H4 (cell line): ENCODE measurements at regions not wholly inside any gene's neighbourhood (a gene's known extent, or its start where the extent isn't known, plus 50 kb on each side); places are given as distances from the start of the nearest gene placed in this dataset.
A peak's percentile ranks its signal among the peaks of the same experiment; 100 is the strongest.
"Not testable (repeated sequence)": the region's sequence is repeated elsewhere in the genome, so short reads cannot be mapped to it uniquely, and the experiment has no call there.

Experiments
- DNase-seq: peaks from one replicate; pipeline ENCODE4 v3.0.0-alpha.2; 2015; ENCODE audit warnings: low spot score

GRCh38 chr16:66173181-66173580 is 193.3 kb upstream of the CDH5 start:
- not testable (repeated sequence) for DNase-seq

GRCh38 chr16:66172463-66172862 is 194.0 kb upstream of the CDH5 start:
- DNase-seq: no peak

- DNase-seq: no peak
Observed at GRCh38 chr16:66171578-66171977, 194.9 kb upstream of the CDH5 start.

- DNase-seq: no peak
Observed at GRCh38 chr16:66170989-66171388, 195.5 kb upstream of the CDH5 start.

GRCh38 chr16:66169817-66170216 is 196.7 kb upstream of the CDH5 start:
- DNase-seq: no peak

GRCh38 chr16:66168777-66169176 is 197.7 kb upstream of the CDH5 start:
- no peak for DNase-seq

GRCh38 chr16:66167564-66168291 is 198.8 kb upstream of the CDH5 start:
- peak; percentile 55 for DNase-seq

- no peak for DNase-seq
Observed at GRCh38 chr16:66166490-66166889, 200.0 kb upstream of the CDH5 start.

- DNase-seq: no peak
Observed at GRCh38 chr16:66165879-66166278, 200.6 kb upstream of the CDH5 start.

- no peak for DNase-seq
Observed at GRCh38 chr16:66164581-66165247, 201.8 kb upstream of the CDH5 start.

GRCh38 chr16:66162821-66163220 is 203.7 kb upstream of the CDH5 start:
- no peak for DNase-seq

- DNase-seq: peak; percentile 43
Observed at GRCh38 chr16:66161942-66162341, 204.5 kb upstream of the CDH5 start.

GRCh38 chr16:66161269-66161668 is 205.2 kb upstream of the CDH5 start:
- DNase-seq: no peak

GRCh38 chr16:66159987-66160386 is 206.5 kb upstream of the CDH5 start:
- no peak for DNase-seq

GRCh38 chr16:66156538-66156937 is 210.0 kb upstream of the CDH5 start:
- DNase-seq: no peak

GRCh38 chr16:66155933-66156332 is 210.6 kb upstream of the CDH5 start:
- DNase-seq: no peak

GRCh38 chr16:66154801-66155200 is 211.7 kb upstream of the CDH5 start:
- no peak for DNase-seq

GRCh38 chr16:66152823-66153393 is 213.6 kb upstream of the CDH5 start:
- no peak for DNase-seq

GRCh38 chr16:66152181-66152580 is 214.3 kb upstream of the CDH5 start:
- DNase-seq: no peak

- DNase-seq: peak; percentile 36
Observed at GRCh38 chr16:66150698-66151482, 215.6 kb upstream of the CDH5 start.

- no peak for DNase-seq
Observed at GRCh38 chr16:66147291-66147690, 219.2 kb upstream of the CDH5 start.

GRCh38 chr16:66146798-66147197 is 219.7 kb upstream of the CDH5 start:
- no peak for DNase-seq
